Ecto neural progenitor cell (in vitro differentiated cells): ENCODE measurements at regions not wholly inside any gene's neighbourhood (a gene's known extent, or its start where the extent isn't known, plus 50 kb on each side); places are given as distances from the start of the nearest gene placed in this dataset.
"Not testable (repeated sequence)": the region's sequence is repeated elsewhere in the genome, so short reads cannot be mapped to it uniquely, and the experiment has no call there.

Source experiments
- DNase-seq: peaks from one replicate; pipeline ENCODE4 v3.0.0-alpha.2; 2018; ENCODE audit warnings: low spot score

DNA sequence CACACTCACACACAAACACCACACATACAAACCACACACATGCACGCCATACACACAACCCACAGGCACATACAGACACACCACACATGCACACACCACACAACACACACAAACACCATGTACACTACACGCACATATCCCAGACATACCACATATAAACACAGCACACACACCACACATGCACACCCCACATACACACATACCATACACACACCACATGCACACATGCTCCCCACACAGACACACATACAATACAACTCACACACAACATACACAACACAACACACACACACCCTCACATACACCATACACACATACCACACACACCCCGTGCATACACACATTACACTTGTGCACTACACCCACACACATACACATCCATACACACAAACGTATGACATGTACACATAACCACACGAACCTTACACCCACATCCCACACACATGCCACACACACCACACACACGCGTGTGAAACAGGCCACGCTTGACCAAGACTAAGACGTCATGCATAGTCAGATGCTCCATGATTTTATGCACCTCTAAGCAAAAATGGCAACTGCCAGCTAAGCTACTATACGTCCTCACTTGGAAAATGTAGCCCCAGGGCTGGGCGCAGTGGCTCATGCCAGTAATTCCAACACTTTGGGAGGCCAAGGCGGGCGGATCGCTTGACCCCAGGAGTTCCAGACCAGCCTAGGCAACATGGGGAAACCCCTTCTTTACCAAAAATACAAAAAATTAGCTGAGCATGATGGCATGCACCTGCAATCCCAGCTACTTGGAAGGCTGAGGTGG is 77.4 kb upstream of the TMPRSS2 start:
- peak; percentile 30 for DNase-seq

DNA sequence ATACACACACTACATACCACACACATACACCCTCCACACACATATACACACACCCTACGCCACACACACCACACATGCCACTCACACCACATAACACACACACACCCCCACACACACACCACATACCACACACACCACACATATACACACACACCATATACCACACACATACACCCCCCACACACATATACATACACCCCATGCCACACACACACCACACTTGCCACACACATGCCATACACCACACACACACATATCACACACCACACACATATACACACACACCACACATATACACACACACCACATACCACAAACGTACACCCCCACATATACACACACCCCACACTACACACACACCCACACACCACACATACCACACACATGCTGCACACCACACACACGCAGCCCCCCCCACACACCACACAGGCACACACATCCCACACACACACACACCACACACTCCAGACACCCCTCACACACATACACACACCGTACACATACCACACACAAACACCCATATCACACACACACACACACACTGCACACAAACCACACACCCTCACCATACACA is 76.7 kb upstream of the TMPRSS2 start:
- DNase-seq = peak; percentile 23

DNA sequence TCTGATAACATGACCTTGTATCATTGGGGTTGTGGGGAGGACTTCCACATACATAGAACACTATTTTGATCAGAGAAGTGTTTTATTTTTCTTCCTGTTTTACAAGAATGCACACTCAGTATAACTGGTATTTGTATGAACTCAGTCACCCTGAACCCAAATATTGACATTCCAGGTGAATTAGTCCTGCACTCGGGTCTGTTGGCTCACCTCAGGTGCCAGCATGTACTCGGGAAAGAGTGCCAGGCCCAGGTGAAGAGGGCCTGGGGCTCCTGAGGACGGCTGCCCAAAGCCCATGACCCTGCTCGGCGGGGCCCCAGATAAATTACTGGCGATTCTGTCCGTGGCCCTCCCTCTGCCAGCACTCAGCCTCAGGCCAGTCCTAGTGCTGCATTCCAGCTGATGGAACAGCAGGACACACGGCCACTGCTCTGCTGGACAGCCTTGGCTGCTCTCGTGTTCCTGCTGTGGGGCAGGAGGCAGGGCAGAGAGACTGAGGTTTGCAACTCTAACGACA is 75.4 kb upstream of the TMPRSS2 start:
- peak; percentile 46 for DNase-seq

DNA sequence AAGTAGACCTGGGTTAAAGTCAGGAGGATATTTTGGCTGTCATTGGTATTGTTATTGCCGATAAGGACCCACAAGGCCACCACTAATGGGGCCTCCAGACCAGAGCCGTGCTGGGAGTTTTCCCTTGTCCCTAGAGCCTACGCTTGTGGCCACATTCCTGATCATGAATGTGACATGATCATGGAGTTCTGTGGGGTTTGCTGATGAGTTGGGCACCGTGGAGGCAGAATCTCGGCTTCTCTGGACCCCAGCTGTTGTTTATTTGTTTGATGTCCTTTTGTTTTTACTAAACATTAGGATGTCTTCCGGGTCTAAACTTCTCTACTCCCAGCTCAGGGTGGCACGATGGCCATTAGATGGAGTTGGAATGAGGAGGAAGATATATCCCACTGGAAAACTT is 74.9 kb upstream of the TMPRSS2 start:
- DNase-seq = peak; percentile 20

DNA sequence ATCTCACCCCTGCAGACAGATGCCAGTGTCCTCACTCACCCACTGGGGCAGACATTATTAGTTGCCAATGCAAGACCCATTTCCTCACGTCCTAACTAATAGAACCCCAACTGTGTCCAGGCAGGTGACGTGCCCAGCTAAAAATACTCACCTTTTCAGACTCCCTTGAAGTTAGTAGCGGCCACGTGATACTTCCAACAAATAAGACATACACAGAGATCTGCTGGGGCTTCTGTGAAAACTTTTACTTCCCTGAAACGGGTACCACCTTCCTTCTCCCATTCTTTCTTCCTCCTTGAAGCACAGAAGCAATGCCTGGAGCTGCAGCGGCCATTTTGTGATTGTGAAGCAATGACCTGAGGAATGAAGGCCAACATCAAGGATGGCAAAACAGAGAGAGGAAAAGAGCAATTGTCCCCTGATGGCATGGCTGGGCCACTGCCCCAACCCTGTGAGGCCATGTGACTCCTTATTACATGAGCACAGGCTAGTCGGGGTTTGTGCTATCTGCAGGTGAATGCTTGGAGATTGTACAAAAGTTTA is 74.4 kb upstream of the TMPRSS2 start:
- peak; percentile 16 for DNase-seq

DNA sequence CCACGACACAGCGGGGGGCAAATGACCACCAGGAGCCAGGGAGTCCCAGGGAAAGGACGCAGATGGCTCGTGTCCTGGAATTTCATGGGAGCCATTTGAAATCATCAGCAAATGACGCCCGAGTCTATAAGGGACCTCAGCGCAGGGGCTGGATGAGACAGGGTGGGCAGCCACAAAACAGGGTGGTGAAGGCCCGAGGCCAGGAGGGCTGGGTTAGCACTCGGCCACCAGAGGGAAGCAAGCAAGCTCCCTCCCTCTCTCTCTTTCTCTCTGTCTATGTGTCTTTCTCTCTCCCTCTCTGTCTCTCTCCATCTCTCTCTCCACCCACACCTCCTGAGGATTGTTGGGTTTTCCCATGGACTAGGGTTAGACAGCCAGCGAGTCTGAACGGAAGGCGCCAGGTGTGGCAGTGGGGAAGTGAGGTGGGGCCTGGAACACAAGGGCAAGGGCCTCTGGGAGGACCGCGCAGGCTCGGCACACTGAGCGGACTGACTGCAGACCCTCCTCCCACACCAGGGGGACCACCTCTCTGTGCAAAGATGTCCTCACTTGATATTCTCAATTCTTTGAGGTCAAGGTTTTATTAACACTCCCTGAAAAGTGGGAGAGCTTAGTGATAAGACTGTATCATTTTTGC is 73.8 kb upstream of the TMPRSS2 start:
- DNase-seq = peak; percentile 39

DNA sequence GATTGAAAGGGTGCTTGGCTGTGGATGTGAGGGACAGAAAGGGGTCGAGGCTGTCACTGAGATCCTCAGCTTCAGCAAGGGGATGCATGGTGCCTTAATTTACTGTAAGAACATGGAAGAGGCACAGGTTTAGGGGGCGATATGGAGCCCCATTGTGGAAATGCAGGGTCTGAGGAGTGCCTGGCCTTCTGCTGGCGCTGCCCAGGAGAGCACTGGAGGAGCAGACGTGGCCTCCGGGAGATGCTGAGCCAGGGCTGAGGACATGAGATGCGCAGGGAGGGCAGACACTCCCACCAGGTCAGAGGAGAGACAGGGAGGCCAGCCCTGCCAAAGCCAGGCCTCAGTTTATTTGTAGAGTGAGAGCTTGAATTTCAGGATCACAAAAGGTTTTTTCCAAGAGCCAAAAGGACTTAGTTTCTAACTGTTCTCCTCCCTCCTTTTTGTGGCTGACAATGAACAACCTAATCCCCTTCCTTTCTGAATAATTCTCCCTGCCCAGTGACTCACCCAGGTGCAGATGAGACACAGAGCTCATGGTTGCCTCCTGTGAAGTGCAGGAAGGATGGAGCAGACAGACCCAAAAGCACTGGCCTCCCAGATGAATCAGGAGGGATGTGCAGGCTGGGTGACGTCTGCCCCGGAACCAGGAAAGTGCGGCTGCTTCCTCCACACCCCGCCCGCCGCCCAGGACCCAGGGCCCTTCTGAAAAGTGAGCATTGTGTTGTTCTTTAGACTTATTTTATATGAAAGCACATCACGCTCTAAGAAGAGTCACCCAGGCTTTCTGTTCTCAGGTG is 73.0 kb upstream of the TMPRSS2 start:
- peak; percentile 46 for DNase-seq

DNA sequence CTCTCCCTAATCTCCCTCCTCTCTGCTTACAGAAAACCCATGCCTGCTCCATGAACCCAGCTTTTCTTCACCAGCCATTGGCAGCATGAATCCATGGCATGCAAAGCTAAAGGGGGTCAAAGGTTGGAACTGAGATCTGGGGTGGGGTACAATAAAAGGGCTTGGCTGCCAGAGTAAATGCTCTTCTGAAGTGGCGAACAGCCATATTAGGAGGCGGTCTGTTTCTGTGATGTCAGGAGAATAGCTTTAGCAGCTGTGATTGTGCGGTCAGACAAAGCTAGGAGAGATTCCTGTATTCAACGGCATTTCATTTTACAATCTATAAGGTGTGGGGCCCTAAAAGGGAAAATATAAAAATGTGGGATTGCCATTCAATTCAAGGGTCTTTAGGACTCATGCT is 71.7 kb upstream of the TMPRSS2 start:
- DNase-seq = peak; percentile 13

DNA sequence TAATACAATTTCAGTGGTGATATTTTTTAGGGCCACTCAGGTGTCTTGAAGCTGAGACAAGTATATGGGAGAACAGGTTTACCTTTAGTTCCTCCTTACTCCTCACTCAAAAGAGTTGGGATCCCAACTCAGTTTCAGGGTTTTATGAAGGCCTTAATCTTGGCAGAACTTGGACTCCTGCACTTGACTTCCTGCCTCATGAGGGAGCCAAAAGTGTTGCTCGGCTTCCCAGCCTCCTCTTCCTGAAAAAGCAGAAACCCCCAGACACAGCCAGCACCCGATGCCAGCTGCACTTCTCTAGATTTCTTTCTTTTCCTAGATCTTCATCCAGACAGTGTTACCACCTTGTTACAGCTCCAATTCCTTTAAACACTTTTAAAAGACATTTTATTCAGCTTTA is 70.8 kb upstream of the TMPRSS2 start:
- DNase-seq = no peak

DNA sequence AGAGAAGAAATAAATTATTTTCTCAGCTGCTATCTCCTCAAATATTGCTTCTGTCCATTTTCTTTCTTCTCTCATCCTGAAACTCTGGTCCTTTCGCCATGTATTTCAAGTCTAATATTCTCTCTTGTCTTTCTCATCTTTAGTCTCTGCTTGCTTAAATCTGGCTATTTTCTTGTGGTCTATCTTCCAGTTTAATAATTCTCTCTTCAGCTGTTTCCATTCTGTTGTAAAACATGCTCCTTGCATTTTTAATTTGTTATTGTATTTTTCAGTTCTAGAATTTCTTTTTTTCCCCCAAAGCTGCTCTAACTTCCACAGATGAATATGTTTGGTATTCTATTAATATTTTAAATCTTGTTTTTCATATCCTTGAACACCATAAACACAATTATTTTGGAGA is 70.1 kb upstream of the TMPRSS2 start:
- DNase-seq = no peak

DNA sequence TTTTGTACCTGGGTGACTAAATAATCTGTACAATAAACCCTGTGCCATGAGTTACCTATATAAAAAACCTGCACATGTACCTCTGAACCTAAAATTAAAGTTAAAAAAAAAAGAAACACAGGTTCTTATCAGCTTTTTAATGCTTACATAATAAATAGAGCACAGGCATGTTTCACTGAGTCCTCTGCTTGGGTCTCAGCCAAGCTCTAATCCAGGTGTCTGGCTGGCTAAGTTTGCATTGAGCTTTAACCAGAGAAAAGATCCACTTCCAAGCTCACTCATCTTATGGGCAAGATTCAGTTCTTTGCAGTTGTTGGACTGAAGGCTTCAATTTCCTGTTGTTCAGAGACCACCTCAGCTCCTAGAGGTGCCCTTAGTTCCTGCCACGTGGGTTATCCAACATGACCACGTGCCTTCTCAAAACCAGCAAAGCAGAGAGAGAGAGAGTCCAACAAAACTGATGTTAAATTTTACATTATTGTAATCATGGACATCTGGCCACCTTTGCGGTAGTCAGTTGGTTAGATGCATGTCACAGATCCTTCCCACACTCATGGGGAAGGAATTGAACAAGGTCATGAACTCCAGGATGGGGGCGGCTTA is 68.2 kb upstream of the TMPRSS2 start:
- DNase-seq = no peak

DNA sequence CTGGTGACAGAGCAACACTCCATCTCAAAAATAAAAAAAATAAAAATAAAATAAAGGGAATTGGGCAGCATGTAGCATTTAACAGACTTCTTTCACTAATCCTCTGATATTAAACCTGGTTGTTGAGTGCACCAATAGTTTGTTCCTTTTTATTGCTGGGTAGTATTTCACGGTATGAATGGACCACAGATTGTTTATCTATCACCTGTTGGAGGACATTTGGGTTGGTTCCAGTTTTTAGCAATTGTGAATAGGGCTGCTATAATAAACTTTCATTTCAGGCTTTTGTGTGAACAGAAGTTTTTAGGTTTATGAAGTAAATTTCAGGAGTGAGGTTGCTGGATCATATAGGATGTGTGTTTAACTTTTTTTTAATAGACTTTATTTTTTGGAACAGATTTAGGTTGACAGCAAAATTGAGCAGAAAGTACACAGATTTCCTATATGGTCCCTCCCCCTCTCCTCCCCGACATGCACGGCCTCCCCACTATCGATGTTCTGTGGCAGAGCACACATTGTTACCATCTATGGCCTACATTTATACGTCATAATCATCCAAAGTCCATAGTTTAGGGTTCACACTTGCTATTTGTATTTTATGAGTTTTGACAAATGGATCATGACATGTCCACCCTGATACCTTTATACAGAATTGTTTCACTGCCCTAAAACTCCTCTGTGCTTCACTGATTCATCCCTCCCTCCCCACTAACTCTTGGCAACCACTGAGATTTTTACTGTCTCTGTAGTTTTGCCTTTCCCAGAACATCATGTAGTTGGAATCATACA is 66.1 kb upstream of the TMPRSS2 start:
- DNase-seq = no peak

DNA sequence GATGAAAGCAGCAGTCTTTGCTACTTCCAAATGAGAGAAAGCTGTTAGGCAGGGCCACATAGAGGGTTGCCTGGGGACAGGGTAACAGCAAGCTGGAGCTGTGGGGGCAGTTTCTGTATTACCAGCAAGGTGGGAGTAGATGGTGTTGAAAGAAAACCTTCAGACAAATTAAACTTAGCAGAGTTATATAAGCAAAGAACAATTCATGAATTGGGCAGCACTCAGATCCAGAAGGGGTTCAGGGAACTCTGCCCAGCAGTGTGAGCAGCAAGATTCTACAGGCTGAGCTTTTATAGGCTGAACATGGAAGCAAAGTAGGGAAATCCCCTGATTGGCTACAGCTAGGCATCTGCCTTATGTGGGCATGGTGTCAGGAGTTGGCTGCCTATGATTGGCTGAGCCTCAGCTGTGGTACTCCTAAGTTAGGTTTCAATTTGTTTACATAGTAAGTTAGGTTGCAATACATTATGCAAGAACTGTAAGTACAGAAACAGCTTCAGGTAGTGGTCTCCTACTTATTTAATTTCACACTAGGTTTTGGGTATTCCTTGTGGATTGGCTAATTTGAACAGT is 64.1 kb upstream of the TMPRSS2 start:
- DNase-seq = no peak

DNA sequence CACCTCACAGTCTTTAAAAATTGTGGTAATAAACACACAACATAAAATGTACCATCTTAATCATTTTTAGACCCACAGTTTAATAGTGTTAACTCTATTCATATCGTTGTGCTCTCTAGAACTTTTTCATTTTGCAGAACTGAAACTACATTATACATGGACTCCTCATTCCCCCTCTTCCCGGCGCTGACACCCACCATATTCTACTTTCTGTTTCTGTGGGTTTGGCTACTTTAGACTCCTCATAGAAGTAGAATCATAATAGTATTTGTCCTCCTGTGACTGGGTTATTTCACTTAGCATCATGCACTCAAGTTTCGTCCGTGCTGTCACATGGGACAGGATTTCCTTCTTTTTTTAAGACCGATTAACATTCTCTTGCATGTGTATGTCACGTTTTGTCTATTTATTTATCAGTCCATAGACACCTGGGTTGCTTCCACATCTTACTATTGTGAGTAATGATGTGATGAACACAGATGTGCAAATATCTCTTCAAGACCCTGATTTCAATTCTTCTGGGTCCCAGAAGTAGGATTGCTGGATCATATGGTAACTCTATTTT is 62.9 kb upstream of the TMPRSS2 start:
- no peak for DNase-seq

DNA sequence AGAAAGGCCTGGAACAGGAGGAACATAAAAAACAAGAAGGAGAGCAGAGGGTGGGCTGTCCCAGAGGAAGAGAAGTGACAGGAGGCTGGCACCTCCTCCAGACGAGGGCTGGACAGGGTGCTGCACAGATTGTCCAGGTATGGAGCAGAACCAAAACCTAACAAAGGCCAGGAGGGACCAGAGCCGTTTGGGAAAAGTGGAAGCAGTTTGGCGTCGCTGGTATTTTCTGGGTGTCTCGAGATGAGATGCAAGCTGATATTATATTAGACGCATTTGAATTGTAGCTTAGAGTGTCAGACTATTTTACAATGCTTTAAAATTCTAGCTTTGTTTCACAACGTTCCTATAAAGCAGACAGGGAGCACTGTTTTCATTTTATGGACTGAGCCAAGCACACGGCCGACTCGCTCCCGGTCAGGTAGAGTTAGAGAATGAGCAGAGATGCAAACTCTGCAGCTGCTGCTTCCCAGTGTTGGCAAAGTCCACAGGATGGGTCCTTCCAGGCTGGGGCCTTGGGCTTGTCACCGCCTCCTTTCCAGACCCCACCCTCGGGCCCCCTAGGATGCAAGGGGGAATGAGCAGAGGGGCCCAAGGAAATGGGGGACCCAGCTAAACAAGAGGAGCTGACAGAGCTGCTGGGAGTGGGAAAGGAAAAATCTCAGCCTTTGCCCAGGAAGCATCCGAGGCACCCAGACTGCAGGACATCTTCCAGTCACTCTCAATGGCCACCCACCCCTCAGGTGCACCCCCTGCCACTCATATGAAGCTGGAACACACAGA is 60.8 kb upstream of the TMPRSS2 start:
- DNase-seq = no peak

DNA sequence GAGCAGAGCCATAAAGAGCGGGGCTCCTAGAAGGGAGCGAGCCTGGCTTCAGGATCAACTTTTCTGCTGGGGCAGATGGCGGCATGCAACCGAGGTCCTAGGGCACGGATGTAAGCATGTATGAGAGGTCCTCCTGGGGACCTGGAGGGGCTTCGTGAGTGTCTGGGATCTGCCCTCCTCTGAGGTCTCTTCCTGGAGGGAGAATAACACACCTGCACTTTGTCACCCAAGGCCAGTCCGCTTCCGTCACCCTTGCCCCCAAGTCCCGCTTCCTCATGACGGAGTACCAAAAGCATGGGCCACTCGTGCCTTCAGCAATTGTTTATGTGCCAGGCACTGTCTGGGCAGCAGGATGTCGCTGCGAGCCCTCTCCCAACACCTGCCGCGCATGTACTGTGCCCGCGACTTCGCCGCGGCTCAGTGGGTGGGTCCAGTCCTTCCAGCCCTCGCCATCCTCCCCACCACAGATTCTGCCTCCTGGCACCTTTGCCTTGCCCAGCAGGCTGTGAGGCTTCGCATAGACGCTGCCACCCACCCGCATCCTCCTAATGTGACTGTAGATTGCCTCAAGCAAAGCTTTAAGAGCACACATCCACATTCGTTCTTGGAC is 60.0 kb upstream of the TMPRSS2 start:
- DNase-seq = no peak

DNA sequence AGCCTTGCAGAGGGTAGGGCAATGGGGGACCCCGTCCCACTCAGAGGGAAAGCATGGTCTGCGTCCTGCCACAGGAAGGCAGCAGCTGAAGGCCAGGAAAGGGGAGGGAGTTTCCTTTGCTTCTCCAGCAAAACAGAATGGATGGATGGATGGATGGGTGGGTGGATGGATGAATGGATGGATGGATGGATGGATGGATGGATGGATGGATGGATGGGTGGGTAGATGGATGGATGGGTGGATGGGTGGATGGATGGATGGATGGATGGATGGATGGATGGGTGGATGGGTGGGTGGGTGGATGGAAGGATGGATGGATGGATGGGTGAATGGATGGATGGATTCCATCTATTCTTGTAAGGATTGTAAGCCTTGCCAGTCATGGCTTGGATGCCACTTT is 59.3 kb upstream of the TMPRSS2 start:
- DNase-seq = not testable (repeated sequence)

DNA sequence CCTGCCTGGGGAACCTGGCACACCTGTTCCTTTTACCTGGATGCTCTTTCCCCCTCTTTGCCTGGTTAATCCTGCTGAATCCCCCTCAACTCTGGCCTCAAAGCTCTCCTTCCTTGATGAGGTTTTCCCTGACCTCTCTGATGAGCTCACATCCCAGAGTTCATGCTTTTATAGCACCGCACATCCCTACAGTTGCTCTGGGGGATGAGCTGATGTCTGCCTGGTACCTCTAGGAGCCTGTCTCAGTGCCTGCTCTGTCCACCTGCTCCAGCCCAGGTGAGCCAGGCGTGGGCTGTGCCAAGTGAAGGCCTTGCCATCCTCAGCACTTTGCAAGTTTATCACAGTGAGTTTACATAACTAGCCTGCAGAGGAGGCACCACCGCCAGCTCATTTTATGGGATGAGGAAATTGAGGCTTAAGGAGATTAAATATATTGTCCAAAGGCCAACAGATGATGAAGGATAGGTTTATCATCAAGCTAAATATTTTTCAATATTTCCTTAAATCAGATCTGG is 58.6 kb upstream of the TMPRSS2 start:
- no peak for DNase-seq

DNA sequence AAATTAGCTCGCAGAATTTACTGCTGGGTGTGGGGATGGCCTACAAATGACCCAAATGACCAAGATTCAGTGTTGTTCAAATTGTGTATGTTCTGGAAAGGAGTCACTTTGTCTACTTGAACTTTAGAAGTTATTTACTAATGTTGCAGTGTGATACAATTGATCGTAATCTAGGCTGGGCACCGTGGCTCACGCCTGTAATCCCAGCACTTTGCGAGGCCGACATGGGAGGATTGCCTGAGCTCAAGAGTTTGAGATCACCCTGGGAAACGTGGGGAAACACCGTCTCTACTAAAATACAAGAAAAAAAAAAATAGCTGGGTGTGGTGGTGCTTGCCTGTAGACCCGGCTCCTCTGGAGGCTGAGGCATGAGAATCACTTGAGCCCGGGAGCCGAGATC is 57.6 kb upstream of the TMPRSS2 start:
- DNase-seq = no peak
